Head of caudate nucleus (tissue), 42 donors: ENCODE measurements at regions not wholly inside any gene's neighbourhood (a gene's known extent, or its start where the extent isn't known, plus 50 kb on each side); places are given as distances from the start of the nearest gene placed in this dataset.
"Not testable (repeated sequence)": the region's sequence is repeated elsewhere in the genome, so short reads cannot be mapped to it uniquely, and the experiment has no call there.

Experiments used
- DNase-seq, 42 donors: peaks; one replicate each; pipeline versions ENCODE4 v3.0.0 to v3.0.0-alpha.2; 2020 to 2021; ENCODE audit warnings: mixed read lengths in 7 of 42
- intact Hi-C: fragments of 100-400 bp; cut with DNase I; formaldehyde crosslinking; loops from one replicate; pipeline ENCODE4 v1.15.0; 2022

GRCh38 chr2:381181-381580 is 93.3 kb upstream of the ALKAL2 start:
- DNase-seq = no peak
- intact Hi-C loops = no loop called here

- DNase-seq = no peak
- intact Hi-C loops = no loop called here
Observed at GRCh38 chr2:380772-381171, 92.9 kb upstream of the ALKAL2 start.

GRCh38 chr2:380221-380620 is 92.3 kb upstream of the ALKAL2 start:
- no peak for DNase-seq

GRCh38 chr2:379778-380177 is 91.9 kb upstream of the ALKAL2 start:
- DNase-seq = no peak
- intact Hi-C loops = no loop called here

More at GRCh38 chr2:380221-380620, 92.3 kb upstream of the ALKAL2 start:
- intact Hi-C loops = no loop called here

- intact Hi-C loops = no loop called here
- no peak for DNase-seq
Observed at GRCh38 chr2:378364-378763, 90.5 kb upstream of the ALKAL2 start.

- intact Hi-C loops = no loop called here
- no peak for DNase-seq
Observed at GRCh38 chr2:377414-377813, 89.5 kb upstream of the ALKAL2 start.

- no peak for DNase-seq
- intact Hi-C loops = no loop called here
Observed at GRCh38 chr2:375956-376307, 88.0 kb upstream of the ALKAL2 start.

GRCh38 chr2:375270-375955 is 87.5 kb upstream of the ALKAL2 start:
- peak in 24 of 42 donors; percentile 22 to 67 (median 51) for DNase-seq
- intact Hi-C loops = no loop called here

GRCh38 chr2:368386-368785 is 80.5 kb upstream of the ALKAL2 start:
- intact Hi-C loops = no loop called here
- DNase-seq = no peak

GRCh38 chr2:367246-367645 is 79.4 kb upstream of the ALKAL2 start:
- no peak for DNase-seq
- intact Hi-C loops = no loop called here

- intact Hi-C loops = no loop called here
- no peak for DNase-seq
Observed at GRCh38 chr2:366706-367105, 78.8 kb upstream of the ALKAL2 start.

GRCh38 chr2:365367-366275 is 77.7 kb upstream of the ALKAL2 start:
- DNase-seq = no peak
- intact Hi-C loops = no loop called here

GRCh38 chr2:363824-364470 is 76.1 kb upstream of the ALKAL2 start:
- no peak for DNase-seq
- intact Hi-C loops = no loop called here

GRCh38 chr2:362924-363323 is 75.0 kb upstream of the ALKAL2 start:
- intact Hi-C loops = no loop called here
- no peak for DNase-seq

- intact Hi-C loops = no loop called here
- DNase-seq = no peak
Observed at GRCh38 chr2:360124-360523, 72.2 kb upstream of the ALKAL2 start.

GRCh38 chr2:359047-359446 is 71.2 kb upstream of the ALKAL2 start:
- no peak for DNase-seq

GRCh38 chr2:357811-358210 is 69.9 kb upstream of the ALKAL2 start:
- intact Hi-C loops = no loop called here
- no peak for DNase-seq

More at GRCh38 chr2:359047-359446, 71.2 kb upstream of the ALKAL2 start:
- intact Hi-C loops = no loop called here

GRCh38 chr2:356304-356703 is 68.4 kb upstream of the ALKAL2 start:
- DNase-seq, intact Hi-C loops: not testable (repeated sequence)

- DNase-seq = no peak
Observed at GRCh38 chr2:355773-356172, 67.9 kb upstream of the ALKAL2 start.

GRCh38 chr2:352696-353095 is 64.8 kb upstream of the ALKAL2 start:
- no peak for DNase-seq
- intact Hi-C loops = no loop called here

More at GRCh38 chr2:355773-356172, 67.9 kb upstream of the ALKAL2 start:
- intact Hi-C loops = no loop called here
